HEK293T (cell line): ENCODE measurements at regions not wholly inside any gene's neighbourhood (a gene's known extent, or its start where the extent isn't known, plus 50 kb on each side); places are given as distances from the start of the nearest gene placed in this dataset.

Experiments used
- ARNT ChIP-seq: fragments of 450-650 bp; IDR thresholded peaks from 2 replicates; pipeline ENCODE4 v1.6.1; 2017; ENCODE audit warnings: mild to moderate bottlenecking
- BHLHE40 ChIP-seq: fragments of 450-650 bp; IDR thresholded peaks from 2 replicates; pipeline ENCODE4 v1.6.1; 2016; ENCODE audit warnings: mild to moderate bottlenecking, moderate library complexity, borderline replicate concordance
- ELF4 ChIP-seq: fragments of 450-650 bp; IDR thresholded peaks from 2 replicates; pipeline ENCODE4 v1.6.1; 2017; ENCODE audit warnings: antibody characterized with exemption
- FOXM1 ChIP-seq: fragments of 450-650 bp; IDR thresholded peaks from 2 replicates; pipeline ENCODE4 v1.6.1; 2017; ENCODE audit warnings: mild to moderate bottlenecking, borderline replicate concordance
- L3MBTL2 ChIP-seq: fragments of 450-650 bp; conservative IDR thresholded peaks from 2 replicates; pipeline ENCODE4 v1.6.1; 2016; ENCODE audit warnings: mild to moderate bottlenecking
- LEF1 ChIP-seq: fragments of 450-650 bp; IDR thresholded peaks from 2 replicates; pipeline ENCODE4 v1.6.1; 2017; ENCODE audit warnings: mild to moderate bottlenecking, borderline replicate concordance
- SP1 ChIP-seq: fragments of 450-650 bp; IDR thresholded peaks from 2 replicates; pipeline ENCODE4 v1.6.1; 2017
- SUZ12 ChIP-seq: fragments of 450-650 bp; IDR thresholded peaks from 2 replicates; pipeline ENCODE4 v1.6.1; 2016; ENCODE audit warnings: mild to moderate bottlenecking

- TF ChIP-seq FOXM1: no peak
- TF ChIP-seq ARNT: no peak
- no peak for TF ChIP-seq ELF4
- no peak for TF ChIP-seq SP1
- no peak for TF ChIP-seq BHLHE40
- TF ChIP-seq SUZ12: no peak
- no peak for TF ChIP-seq L3MBTL2
- TF ChIP-seq LEF1: no peak
Observed at GRCh38 chrX:127112726-127113125, 293.2 kb downstream of the PRR32 start.
